ENCODE measurements at regions not wholly inside any gene's neighbourhood (a gene's known extent, or its start where the extent isn't known, plus 50 kb on each side); places are given as distances from the start of the nearest gene placed in this dataset.

GRCh38 chr7:11294218-11294617 lies 320.5 kb downstream of the PHF14 start:
- no peak for DNase-seq (ENCODE audit: low read depth)

- no peak for DNase-seq (ENCODE audit: low read depth)
Measured at GRCh38 chr7:11294965-11295364, 321.3 kb downstream of the PHF14 start.

- DNase-seq (ENCODE audit: low read depth), result no peak
Measured at GRCh38 chr7:11297126-11297625, 323.5 kb downstream of the PHF14 start.

GRCh38 chr7:11297764-11298163 lies 324.1 kb downstream of the PHF14 start:
- DNase-seq (ENCODE audit: low read depth), result no peak

GRCh38 chr7:11298220-11298619 lies 324.5 kb downstream of the PHF14 start:
- no peak for DNase-seq (ENCODE audit: low read depth)

- DNase-seq (ENCODE audit: low read depth), result no peak
Measured at GRCh38 chr7:11300241-11300640, 326.6 kb downstream of the PHF14 start.

- DNase-seq (ENCODE audit: low read depth), result no peak
Measured at GRCh38 chr7:11302121-11302520, 328.4 kb downstream of the PHF14 start.

- DNase-seq (ENCODE audit: low read depth), result no peak
Measured at GRCh38 chr7:11313801-11314200, 340.1 kb downstream of the PHF14 start.

GRCh38 chr7:11315666-11316258 lies 342.1 kb downstream of the PHF14 start:
- no peak for DNase-seq (ENCODE audit: low read depth)

GRCh38 chr7:11317766-11318165 lies 344.1 kb downstream of the PHF14 start:
- DNase-seq (ENCODE audit: low read depth), result no peak

GRCh38 chr7:11319491-11320274 lies 346.0 kb downstream of the PHF14 start:
- peak; percentile 43 for DNase-seq (ENCODE audit: low read depth)
